HCT116 (cell line): ENCODE measurements at regions not wholly inside any gene's neighbourhood (a gene's known extent, or its start where the extent isn't known, plus 50 kb on each side); places are given as distances from the start of the nearest gene placed in this dataset.

Experiments
- ATAC-seq: fragments of 200-7000 bp; cut with Tn5 transposase; 2 replicates; pipeline ENCODE4 v1.9.1; 2020; ENCODE audit warnings: mild to moderate bottlenecking, moderate library complexity
- BruUV-seq: library from RNA; stranded (reverse); fragments of 400-500 nt; replicated peaks from 2 replicates; lab custom pipeline; 2021; lab: Mats Ljungman, UMichigan
- CTCF ChIA-PET: fragments of 300-600 bp; sonication (Branson Sonifier 250); formaldehyde crosslinking; loops from one replicate; lab custom pipeline; 2021; ENCODE audit warnings: antibody characterized with exemption; lab: Charles Lee
- POLR2A ChIA-PET: fragments of 300-600, 350-600 bp; sonication (Branson Sonifier 250); formaldehyde crosslinking; loops from one replicate; lab custom pipeline; 2021; ENCODE audit warnings: antibody characterized with exemption; lab: Charles Lee
- RAD21 ChIA-PET, 2 experiments: fragments of 300-600 bp; sonication (Branson Sonifier 250); formaldehyde crosslinking; loops; one replicate each; lab custom pipeline; 2023; ENCODE audit warnings: low total read pairs in 2 of 2; ENCODE audit not compliant: uncharacterized antibody in 2 of 2, unreplicated experiment in 2 of 2, low non-redundant PET in 1 of 2; lab: Charles Lee
- DNase-seq: peaks from one replicate; pipeline ENCODE4 v3.0.0-alpha.2; 2010; ENCODE audit warnings: low read depth, low spot score
- H2AFZ ChIP-seq: fragments of 200-600 bp; shearing (Covaris generic), sonication (generic); 2 replicates; pipeline ENCODE4 v1.6.1; 2017; ENCODE audit warnings: low read depth, mixed run types, mixed read lengths, antibody characterized with exemption, low read length; ENCODE audit not compliant: poor library complexity, severe bottlenecking
- H3K27ac ChIP-seq: 2 replicates; pipeline ENCODE4 v1.5.1; 2012; ENCODE audit warnings: low read depth, low read length
- H3K27me3 ChIP-seq: fragments of 200-600 bp; sonication (generic); 2 replicates; pipeline ENCODE4 v1.6.1; 2016; ENCODE audit warnings: mixed run types, low read length, mixed read lengths; ENCODE audit not compliant: insufficient read depth
- H3K36me3 ChIP-seq, 2 experiments: fragments of 200-500 bp in 1 of 2; fragments of 200-600 bp in 1 of 2; sonication (Bioruptor generic) in 1 of 2; sonication (generic) in 1 of 2; 2 replicates each; pipeline versions ENCODE4 v1.5.1 to v1.6.1; 2014 to 2016; ENCODE audit warnings: low read length in 2 of 2, inconsistent platforms in 1 of 2, mixed read lengths in 1 of 2, mixed run types in 1 of 2; ENCODE audit not compliant: insufficient read depth in 2 of 2, control insufficient read depth in 1 of 2
- H3K4me1 ChIP-seq, 2 experiments: fragments of 200-600 bp in 1 of 2; sonication (generic) in 1 of 2; 2 replicates each; pipeline versions ENCODE4 v1.5.1 to v1.6.1; 2012 to 2017; ENCODE audit warnings: low read length in 2 of 2, inconsistent platforms in 1 of 2, mild to moderate bottlenecking in 1 of 2, mixed read lengths in 1 of 2, mixed run types in 1 of 2, moderate library complexity in 1 of 2; ENCODE audit not compliant: insufficient read depth in 2 of 2, control insufficient read depth in 1 of 2
- H3K4me2 ChIP-seq: fragments of 200-600 bp; sonication (generic); 2 replicates; pipeline ENCODE4 v1.6.1; 2017; ENCODE audit warnings: mixed run types, low read length, mixed read lengths
- H3K4me3 ChIP-seq, 2 experiments: fragments of 200-600 bp in 1 of 2; sonication (generic) in 1 of 2; replicated peaks in 1 of 2; 2 replicates each; pipeline ENCODE4 v1.5.1; 2011 to 2016; ENCODE audit warnings: low read length in 2 of 2, control low read depth in 1 of 2, low read depth in 1 of 2, mild to moderate bottlenecking in 1 of 2, mixed read lengths in 1 of 2, mixed run types in 1 of 2
- H3K79me2 ChIP-seq: fragments of 200-600 bp; sonication (generic); 2 replicates; pipeline ENCODE4 v1.6.1; 2017; ENCODE audit warnings: mild to moderate bottlenecking, mixed run types, low read length, moderate library complexity, mixed read lengths; ENCODE audit not compliant: insufficient read depth
- H3K9ac ChIP-seq: fragments of 200-600 bp; sonication (generic); 2 replicates; pipeline ENCODE4 v1.6.1; 2016; ENCODE audit warnings: low read length, mixed read lengths
- H3K9me2 ChIP-seq: fragments of 200-600 bp; sonication (generic), shearing (Covaris generic); 2 replicates; pipeline ENCODE4 v1.6.1; 2017; ENCODE audit warnings: mixed run types, mild to moderate bottlenecking, moderate library complexity; ENCODE audit not compliant: insufficient read depth
- H3K9me3 ChIP-seq, 2 experiments: fragments of 200-500 bp in 1 of 2; fragments of 200-600 bp in 1 of 2; sonication (Bioruptor generic) in 1 of 2; sonication (generic) in 1 of 2; 2 replicates each; pipeline ENCODE4 v1.6.1; 2014 to 2017; ENCODE audit warnings: low read length in 2 of 2, mixed read lengths in 2 of 2, inconsistent platforms in 1 of 2, low read depth in 1 of 2, mild to moderate bottlenecking in 1 of 2, mixed run types in 1 of 2, moderate library complexity in 1 of 2; ENCODE audit not compliant: control insufficient read depth in 1 of 2, insufficient read depth in 1 of 2
- H4K20me1 ChIP-seq: fragments of 200-600 bp; sonication (generic), shearing (Covaris generic); 2 replicates; pipeline ENCODE4 v1.6.1; 2017; ENCODE audit warnings: mixed run types, mild to moderate bottlenecking, moderate library complexity; ENCODE audit not compliant: insufficient read depth
- CBX3 ChIP-seq: IDR thresholded peaks from 2 replicates; pipeline ENCODE4 v1.6.1; 2012; ENCODE audit warnings: low read depth
- CTCF ChIP-seq, 3 experiments: fragments of 200-600 bp in 1 of 3; sonication (generic) in 1 of 3; IDR thresholded peaks in 2 of 3; conservative IDR thresholded peaks in 1 of 3; 2 replicates each; pipeline ENCODE4 v1.5.1; 2012 to 2017; ENCODE audit warnings: low read depth in 2 of 3, low read length in 2 of 3, antibody characterized with exemption in 1 of 3, borderline replicate concordance in 1 of 3, control low read depth in 1 of 3, mild to moderate bottlenecking in 1 of 3, mixed read lengths in 1 of 3, mixed run types in 1 of 3, moderate library complexity in 1 of 3; ENCODE audit not compliant: insufficient read depth in 1 of 3
- EZH2phosphoT487 ChIP-seq: fragments of 200-600 bp; IDR thresholded peaks from 2 replicates; pipeline ENCODE4 v1.6.1; 2018; ENCODE audit warnings: antibody characterized with exemption, borderline replicate concordance
- FOSL1 ChIP-seq: IDR thresholded peaks from 2 replicates; pipeline ENCODE4 v1.6.1; 2012; ENCODE audit warnings: low read depth
- RAD21 ChIP-seq: IDR thresholded peaks from 2 replicates; pipeline ENCODE4 v1.6.1; 2012; ENCODE audit warnings: low read depth, mild to moderate bottlenecking
- SIN3A ChIP-seq: IDR thresholded peaks from 2 replicates; pipeline ENCODE4 v1.6.1; 2012; ENCODE audit warnings: low read depth
- TCF7L2 ChIP-seq: IDR thresholded peaks from 2 replicates; pipeline ENCODE4 v1.7.0; 2011; ENCODE audit warnings: borderline replicate concordance, inconsistent platforms; ENCODE audit not compliant: insufficient read depth, insufficient read length; ENCODE audit errors: extremely low read depth
- ZFX ChIP-seq: fragments of 450-650 bp; IDR thresholded peaks from 2 replicates; pipeline ENCODE4 v1.6.1; 2017
- ZNF274 ChIP-seq: fragments of 200-500 bp; sonication (Bioruptor generic); IDR thresholded peaks from 2 replicates; pipeline ENCODE4 v1.6.1; 2014; ENCODE audit warnings: mild to moderate bottlenecking, low read depth, low read length, inconsistent platforms
- intact Hi-C: fragments of 100-400 bp; cut with micrococcal nuclease; formaldehyde crosslinking; loops from 2 replicates; pipeline ENCODE4 v1.10.0; 2022
- TF ChIP-seq, protein P1 (sequence below): IDR thresholded peaks from 2 replicates; pipeline ENCODE4 v1.6.1; 2012

GRCh38 chr4:149144060-149144459 lies 671.6 kb downstream of the IQCM start:
- Histone ChIP-seq H3K9me3 (no peaks in the 10 kb centered on the region), H3K4me1 (no peaks in the 10 kb centered on the region), H3K27ac (no peak overlapping the region), H3K4me2 (no peak overlapping the region), H2AFZ (no peak overlapping the region), H3K4me3 (no peak overlapping the region), H4K20me1 (no peaks in the 10 kb centered on the region), H3K27me3 (no peaks in the 10 kb centered on the region), H3K79me2 (no peaks in the 10 kb centered on the region)
- no peak for DNase-seq
- BruUV-seq = no TSS peak
- ChIA-PET CTCF (no interaction called here), POLR2A (no interaction called here)
- TF ChIP-seq FOSL1 = no peak
- no peak for TF ChIP-seq EZH2phosphoT487
- TF ChIP-seq ZFX = no peak
- TF ChIP-seq, protein P1, sequence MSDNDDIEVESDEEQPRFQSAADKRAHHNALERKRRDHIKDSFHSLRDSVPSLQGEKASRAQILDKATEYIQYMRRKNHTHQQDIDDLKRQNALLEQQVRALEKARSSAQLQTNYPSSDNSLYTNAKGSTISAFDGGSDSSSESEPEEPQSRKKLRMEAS = no peak
- TF ChIP-seq RAD21 = no peak
- TF ChIP-seq, all 23 proteins: peak for 0
- no peaks in the 10 kb centered on the region for H3K9me2 ChIP-seq
- no peak for ATAC-seq
- RAD21 ChIA-PET = no interaction called here
- no peaks in the 10 kb centered on the region for H3K36me3 ChIP-seq
- no peak overlapping the region for H3K9ac ChIP-seq
- intact Hi-C loops = no loop called here

- H3K9me2 ChIP-seq = no peaks in the 10 kb centered on the region
- H3K27me3 ChIP-seq = no peaks in the 10 kb centered on the region
- H3K9ac ChIP-seq = no peak overlapping the region
- intact Hi-C loops = no loop called here
- H2AFZ ChIP-seq = no peak overlapping the region
- ChIA-PET RAD21 (no interaction called here), POLR2A (no interaction called here), CTCF (no interaction called here)
- H3K36me3 ChIP-seq = no peaks in the 10 kb centered on the region
- H3K4me3 ChIP-seq = no peak overlapping the region
- ATAC-seq (no peak), DNase-seq (no peak)
- H3K4me2 ChIP-seq = no peak overlapping the region
- H3K4me1 ChIP-seq = no peaks in the 10 kb centered on the region
- no peaks in the 10 kb centered on the region for H3K9me3 ChIP-seq
- H4K20me1 ChIP-seq = no peaks in the 10 kb centered on the region
- BruUV-seq = no TSS peak
- no peak overlapping the region for H3K27ac ChIP-seq
- TF ChIP-seq CBX3 (no peak), EZH2phosphoT487 (no peak), CTCF (IDR thresholded peaks at IDR 0.05 in 2 of 3, conservative IDR thresholded peaks at IDR 0.05 in 1 of 3; ENCODE audit: borderline replicate concordance in 1 of 3, insufficient read depth in 1 of 3, low read depth in 2 of 3, low read length in 2 of 3) (no peak), SIN3A (no peak), TCF7L2 (no peak), ZNF274 (no peak)
- H3K79me2 ChIP-seq = no peaks in the 10 kb centered on the region
These were observed 674.3 kb downstream of the IQCM start for GRCh38 chr4:149141391-149141790.
